Adrenal gland (tissue), 5 donors: ENCODE measurements at regions not wholly inside any gene's neighbourhood (a gene's known extent, or its start where the extent isn't known, plus 50 kb on each side); places are given as distances from the start of the nearest gene placed in this dataset.

Experiments used
- POLR2A ChIP-seq, 2 donors: fragments of 450-650 bp; IDR thresholded peaks; one replicate each; pipeline ENCODE4 v1.6.1; 2017; ENCODE audit warnings: antibody characterized with exemption in 2 of 2, mild to moderate bottlenecking in 2 of 2, moderate library complexity in 1 of 2
- TF ChIP-seq, protein P1 (sequence below), 6 experiments: fragments of 450-650 bp in 4 of 6; fragments of 200-600 bp in 2 of 6; sonication (generic) in 1 of 6; IDR thresholded peaks; 1 replicate in 5 of 6; 2 replicates in 1 of 6; pipeline versions ENCODE4 v1.5.1 to v1.8.0; 2016 to 2021; ENCODE audit warnings: antibody characterized with exemption in 6 of 6, mild to moderate bottlenecking in 2 of 6, moderate library complexity in 1 of 6
- donor health status: DM: no; HTN: no; CAD: no.

DNA sequence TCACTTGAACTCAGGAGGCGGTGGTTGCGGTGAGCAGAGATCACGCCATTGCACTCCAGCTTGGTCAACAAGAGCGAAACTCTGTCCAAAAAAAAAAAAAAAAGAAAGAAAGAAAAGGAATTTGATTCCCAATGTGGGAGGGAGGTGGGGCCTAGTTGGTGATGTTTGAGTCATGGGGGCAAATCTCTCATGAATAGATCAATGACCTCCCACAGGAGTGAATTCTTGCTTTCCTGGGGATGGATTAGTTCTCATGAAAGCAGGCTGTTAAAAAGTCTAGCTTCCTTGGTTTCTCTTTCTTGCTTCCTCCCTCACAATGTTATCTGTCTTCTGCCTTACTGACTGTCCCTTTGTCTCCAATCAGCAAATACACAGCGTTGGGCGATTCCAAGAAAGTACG is 419.5 kb upstream of the RPS6KA3 start:
- TF ChIP-seq, protein P1, sequence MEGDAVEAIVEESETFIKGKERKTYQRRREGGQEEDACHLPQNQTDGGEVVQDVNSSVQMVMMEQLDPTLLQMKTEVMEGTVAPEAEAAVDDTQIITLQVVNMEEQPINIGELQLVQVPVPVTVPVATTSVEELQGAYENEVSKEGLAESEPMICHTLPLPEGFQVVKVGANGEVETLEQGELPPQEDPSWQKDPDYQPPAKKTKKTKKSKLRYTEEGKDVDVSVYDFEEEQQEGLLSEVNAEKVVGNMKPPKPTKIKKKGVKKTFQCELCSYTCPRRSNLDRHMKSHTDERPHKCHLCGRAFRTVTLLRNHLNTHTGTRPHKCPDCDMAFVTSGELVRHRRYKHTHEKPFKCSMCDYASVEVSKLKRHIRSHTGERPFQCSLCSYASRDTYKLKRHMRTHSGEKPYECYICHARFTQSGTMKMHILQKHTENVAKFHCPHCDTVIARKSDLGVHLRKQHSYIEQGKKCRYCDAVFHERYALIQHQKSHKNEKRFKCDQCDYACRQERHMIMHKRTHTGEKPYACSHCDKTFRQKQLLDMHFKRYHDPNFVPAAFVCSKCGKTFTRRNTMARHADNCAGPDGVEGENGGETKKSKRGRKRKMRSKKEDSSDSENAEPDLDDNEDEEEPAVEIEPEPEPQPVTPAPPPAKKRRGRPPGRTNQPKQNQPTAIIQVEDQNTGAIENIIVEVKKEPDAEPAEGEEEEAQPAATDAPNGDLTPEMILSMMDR (IDR thresholded peaks at IDR 0.05) = no peak
- TF ChIP-seq POLR2A (IDR thresholded peaks at IDR 0.05) = no peak
